ENCODE measurements at regions not wholly inside any gene's neighbourhood (a gene's known extent, or its start where the extent isn't known, plus 50 kb on each side); places are given as distances from the start of the nearest gene placed in this dataset.

GRCh38 chr2:128521482-128521881 lies 202.8 kb upstream of the HS6ST1 start:
- Histone ChIP-seq H2AFZ (ENCODE audit: low read depth, low read length, severe bottlenecking) (no peak overlapping the region), H3K4me2 (ENCODE audit: low read depth, low read length, poor library complexity, severe bottlenecking) (no peak overlapping the region), H3K27ac (ENCODE audit: low read depth, low read length) (no peak overlapping the region), H3K4me3 (ENCODE audit: insufficient read depth, low read length, poor library complexity, severe bottlenecking) (no peak overlapping the region), H3K9me2 (replicated peaks; ENCODE audit: insufficient read depth, low read length) (no peaks in the 10 kb centered on the region), H3K9ac (ENCODE audit: low read length) (no peak overlapping the region), H3K36me3 (ENCODE audit: low read length) (no peaks in the 10 kb centered on the region), H4K20me1 (ENCODE audit: low read depth, low read length) (no peaks in the 10 kb centered on the region), H3K27me3 (ENCODE audit: low read length) (no peaks in the 10 kb centered on the region), H3K9me3 (ENCODE audit: insufficient read depth, low read length) (no peaks in the 10 kb centered on the region), H3K79me2 (ENCODE audit: insufficient read depth, low read length) (no peaks in the 10 kb centered on the region), H3F3A (ENCODE audit: insufficient read depth) (no peaks in the 10 kb centered on the region)
- TF ChIP-seq CTCF (IDR thresholded peaks at IDR 0.05; ENCODE audit: insufficient read depth, low read length, poor library complexity, severe bottlenecking) (no peak), EZH2phosphoT487 (conservative IDR thresholded peaks at IDR 0.05; ENCODE audit: low read length) (no peak)

DNA sequence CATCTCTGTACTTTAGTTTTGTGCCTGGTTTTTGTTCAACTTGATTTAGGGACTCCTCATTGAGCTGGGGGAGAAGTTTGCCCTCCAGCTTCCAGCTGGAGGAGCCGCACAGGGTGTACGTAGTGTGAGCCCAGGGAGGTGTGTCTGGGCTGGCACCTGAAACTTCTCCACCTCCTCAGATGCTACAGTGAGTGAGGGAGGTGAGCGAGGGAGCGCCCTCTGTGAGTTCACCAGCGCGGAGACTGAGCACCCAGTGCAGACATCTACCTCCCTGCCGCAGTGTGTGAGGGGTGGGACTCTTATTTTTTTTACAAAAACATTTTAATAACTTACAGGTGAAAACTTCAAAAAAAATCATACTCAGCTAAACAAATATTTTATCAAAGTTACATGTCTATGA lies 204.2 kb upstream of the HS6ST1 start:
- H3K4me2 ChIP-seq (ENCODE audit: low read depth, low read length, poor library complexity, severe bottlenecking) = no peak overlapping the region
- no peaks in the 10 kb centered on the region for H3K79me2 ChIP-seq (ENCODE audit: insufficient read depth, low read length)

DNA sequence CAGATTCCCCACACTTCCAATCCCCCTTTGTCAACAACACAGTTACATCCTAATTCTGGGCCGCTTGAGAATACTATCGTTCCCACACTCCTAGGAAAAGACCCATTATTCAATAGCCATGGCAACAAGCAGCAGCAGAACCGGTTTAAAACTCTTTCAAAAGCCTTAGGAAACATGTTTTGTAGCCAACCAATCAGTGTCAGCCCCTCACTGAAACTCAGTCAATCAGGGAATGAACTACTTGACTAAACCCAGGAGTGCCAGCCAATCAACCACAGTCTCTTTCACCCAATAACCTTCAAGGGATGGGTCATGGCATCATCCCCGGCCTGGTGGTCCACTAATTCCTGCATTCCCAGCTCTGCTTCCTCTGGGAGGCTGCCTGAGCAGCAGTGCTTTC lies 204.8 kb upstream of the HS6ST1 start:
- no peak overlapping the region for H3K9ac ChIP-seq (ENCODE audit: low read length)
- H3K27ac ChIP-seq (ENCODE audit: low read depth, low read length) = no peak overlapping the region
- H3K4me3 ChIP-seq (ENCODE audit: insufficient read depth, low read length, poor library complexity, severe bottlenecking) = no peak overlapping the region
- no peak overlapping the region for H3K4me2 ChIP-seq (ENCODE audit: low read depth, low read length, poor library complexity, severe bottlenecking)
- no peaks in the 10 kb centered on the region for H3K9me2 ChIP-seq (replicated peaks; ENCODE audit: insufficient read depth, low read length)
- no peaks in the 10 kb centered on the region for H3K79me2 ChIP-seq (ENCODE audit: insufficient read depth, low read length)
- no peaks in the 10 kb centered on the region for H3F3A ChIP-seq (ENCODE audit: insufficient read depth)
- H2AFZ ChIP-seq (ENCODE audit: low read depth, low read length, severe bottlenecking) = no peak overlapping the region
- H3K27me3 ChIP-seq (ENCODE audit: low read length) = no peaks in the 10 kb centered on the region; the same call in 1 of the 2 replicates
- no peaks in the 10 kb centered on the region for H4K20me1 ChIP-seq (ENCODE audit: low read depth, low read length)
- TF ChIP-seq CTCF (IDR thresholded peaks at IDR 0.05; ENCODE audit: insufficient read depth, low read length, poor library complexity, severe bottlenecking) (no peak), EZH2phosphoT487 (conservative IDR thresholded peaks at IDR 0.05; ENCODE audit: low read length) (no peak)
- no peaks in the 10 kb centered on the region for H3K36me3 ChIP-seq (ENCODE audit: low read length)
- no peaks in the 10 kb centered on the region for H3K9me3 ChIP-seq (ENCODE audit: insufficient read depth, low read length)

More for the DNA sequence above, 204.2 kb upstream of the HS6ST1 start:
- H3K9me3 ChIP-seq (ENCODE audit: insufficient read depth, low read length) = no peaks in the 10 kb centered on the region
- no peaks in the 10 kb centered on the region for H4K20me1 ChIP-seq (ENCODE audit: low read depth, low read length)
- H3F3A ChIP-seq (ENCODE audit: insufficient read depth) = no peaks in the 10 kb centered on the region
- TF ChIP-seq EZH2phosphoT487 (conservative IDR thresholded peaks at IDR 0.05; ENCODE audit: low read length) (no peak), CTCF (IDR thresholded peaks at IDR 0.05; ENCODE audit: insufficient read depth, low read length, poor library complexity, severe bottlenecking) (no peak)
- H3K4me3 ChIP-seq (ENCODE audit: insufficient read depth, low read length, poor library complexity, severe bottlenecking) = no peak overlapping the region
- H3K9ac ChIP-seq (ENCODE audit: low read length) = no peak overlapping the region
- no peaks in the 10 kb centered on the region for H3K9me2 ChIP-seq (replicated peaks; ENCODE audit: insufficient read depth, low read length)
- H3K27me3 ChIP-seq (ENCODE audit: low read length) = no peaks in the 10 kb centered on the region; the same call in 1 of the 2 replicates
- no peak overlapping the region for H2AFZ ChIP-seq (ENCODE audit: low read depth, low read length, severe bottlenecking)
- H3K27ac ChIP-seq (ENCODE audit: low read depth, low read length) = no peak overlapping the region
- H3K36me3 ChIP-seq (ENCODE audit: low read length) = no peaks in the 10 kb centered on the region
